Activated T-cell treated with anti-CD3 and anti-CD28 coated beads, Interleukin-2, amount 50 U/mL, for 72 hours (primary cell): ENCODE measurements at regions not wholly inside any gene's neighbourhood (a gene's known extent, or its start where the extent isn't known, plus 50 kb on each side); places are given as distances from the start of the nearest gene placed in this dataset.

ENCODE experiments used
- ATAC-seq, 2 donors: fragments of 150-1000 bp; cut with Tn5 transposase; replicated peaks in 1 of 2; 2 replicates each; pipeline ENCODE4 v1.10.0; 2021; ENCODE audit warnings: moderate library complexity in 2 of 2, mild to moderate bottlenecking in 1 of 2
- DNase-seq, 2 donors: peaks; one replicate each; pipeline ENCODE4 v3.0.0; 2021 to 2022; ENCODE audit warnings: mixed read lengths in 1 of 2
- H3K27ac Mint-ChIP-seq: one replicate; pipeline ENCODE4 v1.8.0; 2022; ENCODE audit warnings: mild to moderate bottlenecking, moderate library complexity, mixed read lengths
- H3K27me3 Mint-ChIP-seq: one replicate; pipeline ENCODE4 v1.8.0; 2022; ENCODE audit warnings: low read depth, mixed read lengths
- H3K36me3 Mint-ChIP-seq, 2 donors: one replicate each; pipeline ENCODE4 v1.8.0; 2022; ENCODE audit warnings: mixed read lengths in 2 of 2, mild to moderate bottlenecking in 1 of 2; ENCODE audit not compliant: insufficient read depth in 2 of 2
- H3K4me1 Mint-ChIP-seq: one replicate; pipeline ENCODE4 v1.8.0; 2022; ENCODE audit warnings: low read depth, mixed read lengths
- H3K4me3 Mint-ChIP-seq, 2 donors: one replicate each; pipeline ENCODE4 v1.8.0; 2022; ENCODE audit warnings: mild to moderate bottlenecking in 2 of 2, mixed read lengths in 2 of 2, moderate library complexity in 2 of 2
- H3K9me3 Mint-ChIP-seq, 2 donors: one replicate each; pipeline ENCODE4 v1.8.0; 2022; ENCODE audit warnings: mixed read lengths in 2 of 2

DNA sequence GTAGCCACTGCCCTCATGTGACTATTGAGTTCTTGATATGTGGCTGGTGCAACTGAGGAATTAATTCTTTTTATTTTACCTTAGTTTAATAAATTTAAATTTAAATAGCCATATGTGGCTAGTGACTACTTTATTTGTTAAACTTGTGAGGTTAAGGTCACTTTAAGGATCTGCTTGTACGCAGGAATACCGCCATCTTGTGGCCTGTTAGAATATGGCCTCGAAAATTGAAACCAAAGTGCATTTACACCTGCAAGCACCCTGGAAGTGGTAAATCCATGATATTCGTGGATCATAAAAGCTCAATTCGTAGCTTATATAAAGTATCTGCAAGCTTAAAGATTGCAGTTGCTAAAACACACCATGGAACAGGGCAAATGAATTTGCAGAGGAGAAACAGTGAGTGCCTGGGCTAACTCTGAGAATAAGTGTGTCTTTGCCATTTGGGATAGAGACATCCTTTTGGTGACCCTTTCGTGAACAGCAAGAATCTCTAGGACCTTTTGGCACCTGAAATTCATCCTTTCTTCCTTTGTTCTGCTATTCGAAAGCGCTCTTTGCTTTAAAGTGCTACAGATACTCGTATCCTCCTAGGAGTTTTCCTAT, 59.9 kb upstream of the REG3A start:
- ATAC-seq (no peak), DNase-seq (peak; percentile 1 to 19)
- Mint-ChIP-seq H3K9me3 (peaks cover 0 to 2% of the 10 kb centered on the region in 2 donors), H3K4me3 (no peak overlapping the region), H3K27ac (no peak overlapping the region), H3K4me1 (no peaks in the 10 kb centered on the region), H3K27me3 (no peaks in the 10 kb centered on the region), H3K36me3 (no peaks in the 10 kb centered on the region)

GRCh38 chr2:79210274-79210917, 50.8 kb upstream of the REG3A start:
- no peaks in the 10 kb centered on the region for H3K27me3 Mint-ChIP-seq
- no peak overlapping the region for H3K27ac Mint-ChIP-seq
- no peak for ATAC-seq
- no peaks in the 10 kb centered on the region for H3K4me1 Mint-ChIP-seq
- no peak for DNase-seq
- H3K4me3 Mint-ChIP-seq = no peak overlapping the region
- H3K9me3 Mint-ChIP-seq = peaks cover 3 to 4% of the 10 kb centered on the region in 2 donors
- no peaks in the 10 kb centered on the region for H3K36me3 Mint-ChIP-seq
